HG03135 (cell line): ENCODE measurements at regions not wholly inside any gene's neighbourhood (a gene's known extent, or its start where the extent isn't known, plus 50 kb on each side); places are given as distances from the start of the nearest gene placed in this dataset.
A peak's percentile ranks its signal among the peaks of the same experiment; 100 is the strongest.
"Not testable (repeated sequence)": the region's sequence is repeated elsewhere in the genome, so short reads cannot be mapped to it uniquely, and the experiment has no call there.

ENCODE experiments used
- ATAC-seq: cut with Tn5 transposase; IDR thresholded peaks from one replicate; pipeline ENCODE4 v1.9.1; 2021; ENCODE audit warnings: mild to moderate bottlenecking, moderate library complexity; ENCODE audit not compliant: unreplicated experiment

DNA sequence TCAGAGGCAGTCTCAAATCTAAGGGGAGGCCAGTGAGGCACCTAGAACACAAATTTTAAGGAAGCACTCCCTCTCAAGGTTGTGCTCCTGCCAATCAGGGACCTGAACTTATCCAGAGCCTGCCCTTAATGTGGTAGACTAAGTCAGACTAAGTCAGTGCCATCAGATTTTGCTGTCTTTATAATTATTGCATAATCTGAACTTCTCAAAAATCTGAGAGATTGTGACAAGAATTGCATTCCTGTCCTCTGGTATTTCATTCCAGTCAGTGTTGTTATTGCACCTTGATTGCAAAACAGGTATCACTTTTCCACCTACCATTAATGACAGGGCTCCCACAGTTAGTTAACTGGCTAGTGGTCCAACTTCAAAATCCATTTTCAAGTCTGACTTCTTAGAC lies 197.1 kb upstream of the HCN1 start:
- no peak for ATAC-seq

DNA sequence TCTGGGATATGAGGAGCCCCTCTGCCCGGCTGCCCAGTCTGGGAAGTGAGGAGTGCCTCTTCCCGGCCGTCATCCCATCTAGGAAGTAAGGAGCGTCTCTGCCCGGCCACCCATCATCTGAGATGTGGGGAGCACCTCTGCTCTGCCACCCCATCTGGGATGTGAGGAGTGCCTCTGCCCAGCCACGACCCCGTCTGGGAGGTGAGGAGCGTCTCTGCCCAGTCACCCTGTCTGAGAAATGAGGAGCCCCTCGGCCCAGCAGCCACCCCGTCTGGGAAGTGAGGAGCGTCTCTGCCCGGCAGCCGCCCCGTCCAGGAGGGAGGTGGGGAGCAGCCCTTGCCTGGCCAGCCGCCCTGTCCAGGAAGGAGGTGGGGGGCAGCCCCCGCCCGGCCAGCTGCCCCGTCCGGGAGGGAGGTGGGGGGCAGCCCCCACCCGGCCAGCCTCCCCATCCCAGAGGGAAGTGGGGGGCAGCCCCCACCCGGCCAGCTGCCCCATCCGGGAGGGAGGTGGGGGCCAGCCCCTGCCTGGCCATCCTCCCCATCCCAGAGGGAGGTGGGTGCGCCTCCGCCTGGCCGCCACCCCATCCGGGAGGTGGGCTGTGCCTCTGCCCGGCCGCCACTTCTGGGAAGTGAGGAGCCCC lies 194.4 kb upstream of the HCN1 start:
- ATAC-seq, result not testable (repeated sequence)

DNA sequence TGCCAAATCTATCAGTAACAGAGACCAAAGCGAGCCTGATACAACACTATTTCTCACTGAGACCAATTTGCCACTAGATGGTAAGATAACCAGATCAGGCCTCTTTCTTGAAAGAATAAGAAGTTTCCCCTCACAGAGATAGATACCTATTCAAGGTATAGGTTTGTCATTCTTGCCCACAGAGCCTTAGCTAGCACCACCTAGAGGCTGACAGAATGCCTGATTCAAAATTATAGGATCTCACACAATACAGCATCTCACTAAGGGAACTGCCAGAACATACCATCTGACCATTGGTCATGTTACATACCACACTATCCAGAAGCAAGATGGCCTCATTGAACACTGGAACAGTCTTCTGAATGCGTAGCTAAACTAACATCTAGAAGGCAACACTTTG lies 166.6 kb upstream of the HCN1 start:
- no peak for ATAC-seq

DNA sequence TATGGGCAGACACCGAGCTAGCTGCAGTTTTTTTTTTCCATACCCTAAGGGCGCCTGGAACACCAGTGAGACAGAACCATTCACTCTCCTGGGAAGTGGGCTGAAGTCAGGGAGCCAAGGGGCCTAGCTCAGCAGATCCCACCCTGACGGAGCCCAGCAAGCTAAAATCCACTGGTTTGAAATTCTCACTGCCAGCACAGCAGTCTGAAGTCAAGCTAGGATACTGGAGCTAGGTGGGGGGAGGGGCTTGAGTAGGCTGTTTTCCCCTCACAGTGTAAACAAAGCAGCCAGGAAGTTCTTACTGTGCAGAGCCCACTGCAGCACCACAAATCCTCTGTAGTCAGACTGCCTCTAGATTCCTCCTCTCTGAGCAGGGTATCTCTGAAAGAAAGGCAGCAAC lies 151.7 kb upstream of the HCN1 start:
- ATAC-seq, result no peak

DNA sequence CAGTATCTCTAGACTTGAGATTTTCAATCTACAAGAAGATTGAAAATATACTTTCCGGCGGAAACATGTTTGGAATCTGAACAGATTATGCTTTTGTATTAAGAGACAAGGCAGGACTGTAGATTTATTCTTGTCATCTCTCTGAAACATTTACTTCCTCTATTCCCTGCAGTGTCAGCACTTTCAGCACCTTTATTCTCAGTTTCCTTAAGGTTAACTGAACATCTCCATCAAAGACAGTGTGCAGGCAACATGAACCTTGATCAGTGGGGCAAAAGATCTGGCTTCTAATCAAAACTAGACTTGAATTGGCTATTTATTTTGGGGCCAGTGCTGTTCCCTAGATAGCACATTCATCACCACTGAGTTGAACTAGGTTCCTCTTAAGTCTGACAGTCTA lies 129.9 kb upstream of the HCN1 start:
- ATAC-seq, result no peak

DNA sequence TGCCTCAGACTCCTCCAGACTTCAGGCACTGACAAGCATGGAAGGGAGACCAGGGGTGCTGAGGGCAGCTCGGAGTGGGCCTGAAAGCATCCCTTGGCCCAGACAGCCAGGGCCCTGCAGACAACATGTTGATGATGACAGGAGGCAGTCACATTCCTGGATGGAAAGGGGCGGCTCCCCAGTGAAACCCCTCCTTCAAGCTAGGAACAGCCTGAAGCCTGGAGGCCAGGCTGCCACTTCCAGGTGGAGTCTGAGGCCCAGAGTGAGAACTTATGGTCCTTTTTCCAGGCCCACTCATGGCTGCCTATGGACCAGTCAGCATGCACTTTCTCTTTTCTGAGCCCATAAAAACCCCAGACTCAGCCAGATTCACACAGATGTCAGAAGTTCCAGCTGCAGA lies 104.2 kb upstream of the HCN1 start:
- ATAC-seq, result no peak

DNA sequence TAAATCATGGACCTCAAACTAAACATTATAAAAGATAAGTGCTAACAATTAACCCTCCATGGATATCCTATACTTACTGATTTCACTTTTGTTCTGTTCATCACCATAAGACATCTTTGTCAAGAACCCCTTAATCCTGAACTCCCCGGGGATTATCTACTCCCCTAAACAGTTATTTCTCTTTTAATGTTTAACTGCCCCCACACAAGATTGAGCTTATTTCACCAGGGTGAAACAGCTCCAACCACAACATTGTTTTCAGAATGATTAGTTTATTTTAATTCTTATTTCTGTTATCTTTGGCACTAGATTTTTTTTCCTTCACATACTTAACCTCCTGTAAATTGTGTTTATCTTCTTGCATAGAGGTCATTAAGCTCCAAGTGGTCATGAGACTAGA lies 103.2 kb upstream of the HCN1 start:
- ATAC-seq, result no peak

DNA sequence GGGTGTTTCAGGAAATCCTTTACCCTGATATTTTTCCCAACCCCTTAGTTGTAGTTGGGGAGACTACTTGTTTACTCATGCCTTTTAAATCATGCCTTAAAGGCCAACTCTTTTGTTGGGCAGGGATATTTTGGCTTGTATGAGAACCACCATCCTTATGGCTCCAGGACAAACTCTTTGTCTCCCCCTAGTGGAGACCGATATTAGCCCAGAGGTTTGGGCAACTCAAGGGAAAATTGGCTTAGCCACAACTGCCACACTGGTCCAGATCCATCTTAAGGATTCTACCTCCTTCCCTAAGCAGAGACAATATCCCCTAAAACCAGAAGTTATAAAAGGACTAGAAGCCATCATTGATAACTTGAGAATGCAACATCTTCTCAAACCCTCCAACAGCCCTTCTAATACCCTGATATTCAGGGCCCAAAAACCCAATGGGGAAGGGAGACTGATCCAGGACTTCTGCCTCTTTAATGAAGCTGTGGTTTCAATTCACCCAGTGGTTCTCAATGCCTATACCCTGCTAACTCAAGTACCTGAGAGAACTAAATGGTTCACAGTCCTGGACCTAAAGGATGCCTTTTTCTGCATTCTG lies 100.9 kb upstream of the HCN1 start:
- no peak for ATAC-seq

DNA sequence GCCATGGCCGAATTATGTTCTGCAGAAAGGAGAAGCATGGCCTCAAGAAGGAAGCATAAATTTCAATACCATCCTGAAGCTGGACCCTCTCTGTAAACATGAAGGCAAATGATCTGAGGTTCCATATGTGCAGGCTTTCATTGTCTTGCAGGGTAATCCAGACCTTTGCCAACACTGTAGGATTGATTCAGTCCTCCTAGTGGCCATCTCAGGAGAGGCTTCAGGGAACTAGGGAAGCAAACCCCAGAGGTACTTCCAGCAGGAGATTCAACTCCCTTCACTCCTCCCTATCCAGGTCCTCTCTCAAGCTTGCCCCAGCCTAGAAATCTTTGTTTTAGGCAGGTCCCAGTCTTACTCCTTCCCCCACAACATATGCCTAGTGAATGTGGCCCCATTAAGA lies 99.3 kb upstream of the HCN1 start:
- no peak for ATAC-seq

DNA sequence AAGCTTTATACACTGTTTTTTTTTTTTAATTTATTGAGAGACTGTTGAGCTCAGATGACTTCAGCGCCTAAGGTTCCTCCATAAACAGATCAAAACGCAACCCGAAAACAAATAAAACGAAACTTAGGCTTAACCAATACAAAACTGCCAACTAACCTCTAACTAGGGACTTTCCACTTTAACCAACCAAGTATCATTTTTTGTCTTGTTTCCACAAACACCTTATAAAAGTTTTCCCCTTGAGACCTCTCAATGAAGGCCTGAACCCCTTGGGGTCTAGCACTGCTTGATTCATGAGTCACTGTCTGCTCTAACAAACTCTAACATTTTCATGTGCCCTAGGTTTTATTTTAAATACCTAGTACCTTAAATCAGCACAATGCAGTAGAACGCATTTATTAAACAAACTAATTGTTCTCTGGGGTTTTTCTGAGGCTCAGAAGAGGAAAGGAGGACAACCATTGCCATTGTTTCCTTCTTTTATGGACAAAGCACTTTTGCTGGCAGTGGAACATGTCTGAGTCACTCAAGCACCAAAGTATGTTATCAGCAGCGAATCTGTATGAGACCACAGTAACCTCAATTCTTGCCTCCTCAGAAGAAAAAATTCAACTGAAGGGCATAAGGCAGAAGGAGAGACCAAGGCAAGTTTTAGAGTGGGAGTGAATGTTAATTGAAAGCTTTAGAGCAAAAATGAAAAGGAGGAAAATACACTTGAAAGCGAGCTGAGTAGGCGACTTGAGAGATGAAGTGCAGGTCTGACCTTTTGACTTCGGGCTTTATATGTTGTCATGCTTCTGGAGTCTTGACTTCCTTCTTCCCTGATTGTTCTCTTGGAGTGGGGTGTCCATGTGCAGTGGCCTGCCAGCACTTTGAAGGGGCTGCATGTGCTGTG lies 97.7 kb upstream of the HCN1 start:
- peak; percentile 71 for ATAC-seq

DNA sequence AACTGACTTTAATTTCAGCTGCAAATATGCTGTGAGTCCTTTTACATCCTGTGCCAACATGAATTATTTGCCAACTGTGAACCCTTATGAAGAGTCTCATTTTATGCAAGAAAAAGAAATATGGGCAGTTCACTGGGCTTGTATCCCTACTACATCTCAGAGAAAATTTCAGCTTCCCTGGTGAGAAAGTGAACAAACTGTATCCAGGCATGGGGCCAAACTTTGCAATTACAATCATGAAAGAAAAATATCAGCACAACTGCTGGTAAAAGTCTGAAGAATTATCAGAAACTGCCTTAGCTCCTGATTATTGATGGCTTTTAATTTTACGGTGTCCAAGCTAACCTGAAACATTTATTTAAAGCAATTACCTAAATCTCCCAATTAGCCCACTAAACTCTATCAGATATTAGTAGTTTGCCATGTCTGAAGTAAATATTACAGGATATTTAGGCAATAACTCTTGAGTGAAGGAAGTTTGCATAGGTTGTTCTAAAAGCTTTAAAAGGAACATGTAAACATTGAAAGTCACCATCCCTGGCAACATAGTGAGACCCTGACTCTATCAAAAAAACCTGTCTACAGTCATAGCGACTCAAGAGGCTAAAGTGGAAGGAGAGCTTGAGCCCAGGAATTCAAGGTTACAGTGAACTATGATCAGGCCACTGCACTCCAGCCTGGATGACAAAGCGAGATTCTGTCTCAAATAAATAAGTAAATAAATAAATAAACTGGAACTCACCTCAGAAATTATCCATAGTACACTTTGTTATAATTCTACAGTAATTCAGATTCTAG lies 83.9 kb upstream of the HCN1 start:
- no peak for ATAC-seq

DNA sequence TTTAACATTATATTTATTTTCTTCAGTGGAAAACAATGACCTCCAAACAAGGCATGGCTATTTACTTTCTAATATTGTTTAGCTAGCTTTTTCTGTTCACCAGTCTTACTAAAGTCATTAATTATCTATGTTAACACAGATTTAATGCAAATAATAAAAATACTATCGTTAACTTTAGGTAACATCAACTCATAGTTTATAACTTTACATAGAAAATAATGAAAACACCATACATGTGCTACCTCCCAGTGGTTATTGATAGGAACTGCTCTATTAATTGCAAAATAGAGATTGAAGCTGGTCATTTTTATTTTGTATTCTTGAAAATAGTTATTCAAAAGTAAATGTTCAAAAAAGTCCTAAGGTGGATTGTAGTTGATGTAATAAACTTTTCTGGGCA lies 78.3 kb upstream of the HCN1 start:
- ATAC-seq, result no peak

DNA sequence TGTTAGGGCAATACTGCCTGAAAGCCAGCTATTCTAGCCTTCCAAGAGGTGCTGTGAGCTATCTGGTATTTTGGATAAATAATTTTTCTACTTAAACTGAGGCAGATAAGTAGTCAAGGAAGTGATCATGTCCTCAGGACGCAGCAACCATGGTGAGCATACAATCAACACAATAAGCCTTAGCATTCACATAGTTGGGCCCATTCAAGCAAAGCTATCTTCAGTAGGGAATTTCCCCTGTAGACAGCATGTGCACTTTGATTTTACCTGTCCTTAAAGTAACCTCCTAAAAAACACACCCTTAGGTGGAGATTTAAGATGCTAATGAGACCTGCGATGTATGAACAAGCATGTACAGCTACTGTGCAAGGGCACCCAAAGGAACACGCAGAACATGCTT lies 76.2 kb upstream of the HCN1 start:
- no peak for ATAC-seq

DNA sequence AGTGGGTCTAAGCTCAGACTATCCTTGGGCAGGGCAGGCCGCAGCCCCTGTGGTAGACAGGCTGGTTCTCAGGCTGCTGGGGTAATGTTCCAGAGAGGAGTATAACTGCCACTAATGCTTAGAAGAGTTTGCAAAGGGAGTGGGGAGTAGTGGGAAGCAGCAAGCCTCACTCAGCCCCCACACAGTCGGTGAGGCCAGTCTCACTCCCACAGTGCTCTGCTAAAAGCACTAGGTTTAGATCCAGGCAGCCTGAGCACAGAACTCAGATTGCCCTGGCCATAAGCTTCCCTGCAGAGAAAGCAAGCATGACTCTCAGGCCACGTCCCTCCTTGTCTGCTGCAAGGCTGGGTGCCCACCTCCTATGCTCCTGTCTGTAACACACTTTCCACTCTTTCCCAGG lies 69.4 kb upstream of the HCN1 start:
- no peak for ATAC-seq

DNA sequence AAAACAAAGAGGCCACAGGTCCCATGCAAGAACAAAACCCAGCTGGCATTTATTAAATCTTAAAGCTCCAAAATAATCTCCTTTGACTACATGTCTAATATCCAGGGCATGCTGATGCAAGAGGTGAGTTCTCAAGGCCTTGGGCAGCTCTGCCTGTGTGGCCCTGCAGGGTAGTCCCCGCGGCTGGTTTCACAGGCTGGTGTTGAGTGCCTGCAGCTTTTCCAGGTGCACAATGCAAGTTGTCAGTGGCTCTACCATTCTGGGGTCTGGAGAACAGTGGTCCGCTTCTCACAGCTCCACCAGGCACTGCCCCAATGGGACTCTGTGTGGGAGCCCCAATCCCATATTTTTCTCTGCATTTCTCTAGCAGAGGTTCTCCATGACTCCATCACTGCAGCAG lies 54.4 kb upstream of the HCN1 start:
- ATAC-seq, result no peak

DNA sequence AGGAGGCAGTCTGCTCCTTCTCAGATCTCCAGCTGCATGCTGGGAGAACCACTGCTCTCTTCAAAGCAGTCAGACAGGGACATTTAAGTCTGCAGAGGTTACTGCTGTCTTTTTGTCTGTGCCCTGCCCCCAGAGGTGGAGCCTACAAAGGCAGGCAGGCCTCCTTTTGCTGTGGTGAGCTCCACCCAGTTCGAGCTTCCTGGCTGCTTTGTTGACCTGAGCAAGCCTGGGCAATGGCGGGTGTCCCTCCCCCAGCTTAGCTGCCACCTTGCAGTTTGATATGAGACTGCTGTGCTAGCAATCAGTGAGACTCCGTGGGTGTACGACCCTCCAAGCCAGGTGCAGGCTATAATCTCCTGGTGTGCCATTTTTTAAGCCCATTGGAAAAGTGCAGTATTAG lies 52.3 kb upstream of the HCN1 start:
- ATAC-seq, result not testable (repeated sequence)
